GM10266 (cell line): ENCODE measurements at regions not wholly inside any gene's neighbourhood (a gene's known extent, or its start where the extent isn't known, plus 50 kb on each side); places are given as distances from the start of the nearest gene placed in this dataset.
"Not testable (repeated sequence)": the region's sequence is repeated elsewhere in the genome, so short reads cannot be mapped to it uniquely, and the experiment has no call there.

Experiments used
- DNase-seq: peaks from one replicate; pipeline ENCODE4 v3.0.0; 2012; ENCODE audit errors: extremely low spot score
- TF ChIP-seq, protein P1 (sequence below): IDR thresholded peaks from 2 replicates; pipeline ENCODE4 v1.5.1; 2012; ENCODE audit warnings: mild to moderate bottlenecking, low read depth; ENCODE audit not compliant: control insufficient read depth, insufficient read depth; ENCODE audit errors: missing control alignments

DNA sequence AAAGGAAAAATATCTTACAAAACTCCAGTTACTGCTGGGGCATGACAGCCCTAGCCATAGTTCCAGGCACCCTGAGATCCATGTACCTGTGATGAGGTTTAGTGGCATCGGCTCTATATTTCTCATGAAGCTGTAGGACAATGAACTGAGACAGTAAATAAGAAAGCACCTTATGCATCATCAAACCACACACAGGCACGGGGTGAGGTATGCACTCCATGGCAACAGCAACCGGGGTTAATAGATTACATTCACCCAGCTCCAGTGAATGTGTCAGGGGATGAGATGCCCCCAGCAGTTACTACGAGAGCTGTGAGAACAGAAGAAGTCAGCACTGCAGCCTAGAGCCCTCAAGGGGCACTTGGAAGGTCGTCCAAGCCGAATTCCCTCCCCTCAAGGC is 162.0 kb upstream of the S1PR3 start:
- TF ChIP-seq, protein P1, sequence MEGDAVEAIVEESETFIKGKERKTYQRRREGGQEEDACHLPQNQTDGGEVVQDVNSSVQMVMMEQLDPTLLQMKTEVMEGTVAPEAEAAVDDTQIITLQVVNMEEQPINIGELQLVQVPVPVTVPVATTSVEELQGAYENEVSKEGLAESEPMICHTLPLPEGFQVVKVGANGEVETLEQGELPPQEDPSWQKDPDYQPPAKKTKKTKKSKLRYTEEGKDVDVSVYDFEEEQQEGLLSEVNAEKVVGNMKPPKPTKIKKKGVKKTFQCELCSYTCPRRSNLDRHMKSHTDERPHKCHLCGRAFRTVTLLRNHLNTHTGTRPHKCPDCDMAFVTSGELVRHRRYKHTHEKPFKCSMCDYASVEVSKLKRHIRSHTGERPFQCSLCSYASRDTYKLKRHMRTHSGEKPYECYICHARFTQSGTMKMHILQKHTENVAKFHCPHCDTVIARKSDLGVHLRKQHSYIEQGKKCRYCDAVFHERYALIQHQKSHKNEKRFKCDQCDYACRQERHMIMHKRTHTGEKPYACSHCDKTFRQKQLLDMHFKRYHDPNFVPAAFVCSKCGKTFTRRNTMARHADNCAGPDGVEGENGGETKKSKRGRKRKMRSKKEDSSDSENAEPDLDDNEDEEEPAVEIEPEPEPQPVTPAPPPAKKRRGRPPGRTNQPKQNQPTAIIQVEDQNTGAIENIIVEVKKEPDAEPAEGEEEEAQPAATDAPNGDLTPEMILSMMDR = no peak

DNA sequence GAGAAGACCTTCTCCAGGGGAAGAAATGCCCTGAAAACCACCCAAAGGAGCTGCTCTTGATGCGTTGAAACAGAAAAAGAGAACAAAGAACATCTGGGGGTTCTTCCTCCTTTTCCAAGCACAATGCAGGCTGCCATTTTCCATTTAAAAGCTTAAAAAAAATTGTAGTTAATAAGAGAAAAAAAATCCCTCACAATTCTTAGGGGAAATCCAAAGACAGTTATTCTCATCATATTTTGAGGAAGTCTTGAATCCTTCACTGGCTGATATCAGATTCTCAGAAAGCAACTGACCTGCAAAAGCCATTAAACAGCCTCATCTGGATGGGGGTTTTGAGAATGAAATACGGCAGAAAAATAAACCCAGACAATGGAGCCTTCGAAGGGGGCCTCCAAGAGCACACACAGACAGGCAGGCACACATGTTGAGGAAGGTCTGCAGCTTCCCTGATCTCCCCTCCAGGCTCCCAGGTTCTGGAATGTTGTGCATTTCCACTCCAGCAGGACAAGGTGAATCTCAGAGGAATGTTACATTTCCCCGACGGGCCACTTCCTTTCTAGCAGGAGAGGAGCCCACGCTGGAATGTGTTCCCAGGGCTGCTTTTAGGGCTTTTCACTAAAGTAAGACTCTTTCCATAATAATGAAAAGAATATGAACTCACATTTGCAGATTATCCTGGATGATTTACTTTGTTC is 159.4 kb upstream of the S1PR3 start:
- DNase-seq = no peak

More for the DNA sequence above, 162.0 kb upstream of the S1PR3 start:
- no peak for DNase-seq

DNA sequence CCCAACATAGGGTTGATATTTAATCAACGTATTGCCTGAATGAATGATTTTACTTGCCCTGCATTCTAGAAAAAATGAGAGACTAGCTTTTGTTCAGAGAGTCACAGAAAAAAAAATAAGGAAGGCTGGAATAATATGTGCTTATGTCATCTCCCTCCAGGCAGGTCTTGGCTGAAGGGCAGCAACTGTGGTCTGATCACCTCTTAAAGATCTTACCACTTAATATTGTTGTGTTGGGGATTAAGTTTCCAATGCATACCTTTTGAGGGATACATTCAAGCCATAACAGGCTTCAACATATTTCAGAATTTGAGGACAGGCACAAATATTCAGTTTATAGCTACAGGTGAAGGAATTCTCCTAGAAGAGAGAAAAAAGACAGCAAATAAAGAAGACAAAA is 157.3 kb upstream of the S1PR3 start:
- TF ChIP-seq, protein P1 = no peak
- DNase-seq = no peak

More for the DNA sequence above, 159.4 kb upstream of the S1PR3 start:
- TF ChIP-seq, protein P1 = no peak

DNA sequence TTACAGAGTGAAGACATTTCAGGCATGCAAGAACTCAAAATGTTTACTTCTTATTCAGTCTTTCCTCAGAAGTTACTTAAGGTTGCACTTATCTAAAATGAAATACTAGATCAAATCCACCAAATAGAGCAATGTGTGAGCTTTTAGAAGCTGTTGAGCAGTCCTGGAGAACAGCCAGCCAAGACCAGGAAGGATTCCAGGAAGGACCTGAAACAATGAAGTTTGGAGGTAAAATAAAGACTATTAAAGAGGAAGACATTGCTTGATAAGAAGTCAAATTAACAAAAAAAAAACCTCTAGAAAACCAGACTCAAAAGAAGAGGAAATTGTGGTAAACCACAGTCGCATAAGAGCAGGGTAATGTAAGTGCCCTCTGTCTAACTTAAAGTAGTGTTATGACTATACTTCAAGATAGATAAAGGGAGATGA is 156.2 kb upstream of the S1PR3 start:
- no peak for DNase-seq
- TF ChIP-seq, protein P1 = no peak

DNA sequence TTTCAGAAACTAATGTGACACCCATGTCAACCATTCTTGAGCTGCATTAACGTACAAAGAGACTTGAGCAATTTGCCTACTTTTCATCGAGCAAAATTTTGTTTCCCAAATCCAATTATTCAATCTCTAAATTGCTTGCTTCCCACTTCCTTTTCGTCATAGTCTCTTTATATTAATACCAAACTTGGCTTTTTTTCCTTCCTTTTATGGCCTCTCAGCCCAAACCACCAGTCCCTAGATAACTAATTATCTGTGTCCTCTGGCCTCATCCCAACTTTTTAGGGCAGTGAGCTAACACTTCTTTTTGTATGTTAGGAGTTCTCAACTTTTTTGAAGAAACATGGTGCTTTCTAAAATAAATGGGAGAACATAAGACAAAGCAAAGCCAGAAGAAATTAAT is 155.5 kb upstream of the S1PR3 start:
- TF ChIP-seq, protein P1 = no peak
- no peak for DNase-seq

DNA sequence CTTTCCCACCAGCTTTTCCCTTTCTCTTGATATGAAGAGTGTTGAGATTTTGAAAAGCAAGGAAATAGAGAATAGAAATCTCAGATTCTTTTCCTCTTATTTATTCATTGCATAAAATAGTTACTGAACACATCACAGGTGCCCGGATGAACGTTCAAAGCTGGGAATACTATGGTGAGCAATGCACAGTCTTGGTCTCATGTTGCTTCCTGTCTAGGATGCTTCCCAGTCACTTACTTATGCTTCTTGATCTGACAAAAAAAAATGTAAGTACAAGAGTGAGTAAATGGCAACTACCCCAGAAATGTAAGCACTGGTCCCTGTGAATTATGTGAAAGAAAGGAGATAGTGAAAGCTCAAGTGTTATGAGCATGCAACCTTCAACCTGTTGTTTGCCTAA is 153.5 kb upstream of the S1PR3 start:
- TF ChIP-seq, protein P1 = no peak
- no peak for DNase-seq

DNA sequence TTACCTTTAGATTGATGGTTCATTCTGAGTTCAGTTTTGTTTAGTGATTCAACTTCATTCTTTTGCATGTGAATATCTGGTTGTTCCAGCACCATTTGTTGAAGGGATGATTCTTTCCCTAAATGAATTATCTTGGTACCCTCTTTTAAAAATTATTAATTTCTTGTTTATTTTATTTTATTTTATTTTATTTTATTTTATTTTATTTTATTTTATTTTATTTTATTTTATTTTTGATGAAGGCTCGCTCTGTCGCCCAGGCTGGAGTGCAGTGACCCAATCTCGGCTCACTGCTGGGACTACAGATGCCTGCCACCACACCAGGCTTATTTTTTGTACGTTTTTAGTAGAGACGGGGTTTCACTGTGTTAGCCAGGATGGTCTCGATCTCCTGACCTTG is 141.4 kb upstream of the S1PR3 start:
- DNase-seq = not testable (repeated sequence)

DNA sequence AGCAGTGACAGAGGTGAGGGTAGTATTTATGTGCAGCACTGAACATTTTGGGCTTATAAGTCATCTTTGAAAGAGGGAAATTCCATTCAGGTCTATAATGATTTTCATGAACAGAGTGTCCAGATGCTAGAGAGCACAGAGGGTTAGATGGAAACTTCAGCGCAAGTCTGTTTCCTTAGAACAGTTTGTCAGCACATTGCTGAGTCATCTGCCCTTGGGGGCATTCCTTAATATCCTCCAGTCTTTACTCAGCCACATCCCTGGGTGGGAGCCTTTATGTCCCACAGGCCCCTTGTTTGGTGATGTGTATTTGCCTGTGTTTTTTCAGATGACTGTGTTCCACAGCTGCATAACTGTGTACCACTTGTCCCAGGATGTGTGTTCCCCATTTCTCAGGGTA is 138.5 kb upstream of the S1PR3 start:
- DNase-seq = no peak
- TF ChIP-seq, protein P1 = no peak
